Endothelial cell of umbilical vein (primary cell): ENCODE measurements at regions not wholly inside any gene's neighbourhood (a gene's known extent, or its start where the extent isn't known, plus 50 kb on each side); places are given as distances from the start of the nearest gene placed in this dataset.

Experiments
- BruUV-seq: library from RNA; stranded (reverse); fragments of 400-500 nt; replicated peaks from 2 replicates; lab custom pipeline; 2021; lab: Mats Ljungman, UMichigan
- CTCF ChIA-PET: fragments of 300-600, 350-600 bp; sonication (Branson Sonifier 250); formaldehyde crosslinking; loops from one replicate; lab custom pipeline; 2021; ENCODE audit warnings: antibody characterized with exemption, inconsistent platforms; lab: Charles Lee
- POLR2A ChIA-PET: fragments of 300-600, 350-600 bp; sonication (Branson Sonifier 250); formaldehyde crosslinking; loops from one replicate; lab custom pipeline; 2021; ENCODE audit warnings: antibody characterized with exemption, inconsistent platforms; lab: Charles Lee
- DNase-seq: peaks from one replicate; pipeline ENCODE4 v3.0.0-alpha.2; 2011; ENCODE audit warnings: low read depth, low spot score
- FAIRE-seq: peaks from 2 replicates; lab custom pipeline; 2011; peaks lifted over from hg19 to GRCh38; lab: Jason Lieb, UNC
- H2AFZ ChIP-seq: 2 replicates; pipeline ENCODE4 v1.6.0; 2012; ENCODE audit warnings: low read depth, low read length, control low read depth, inconsistent platforms
- H3K27ac ChIP-seq: 2 replicates; pipeline ENCODE4 v1.5.1; 2011; ENCODE audit warnings: low read depth, mild to moderate bottlenecking, control low read depth, low read length, moderate library complexity; ENCODE audit not compliant: insufficient read depth
- H3K27me3 ChIP-seq, 2 experiments: 2 replicates each; pipeline versions ENCODE4 v1.6.0 to v1.6.1; 2011; ENCODE audit warnings: low read length in 2 of 2, mixed read lengths in 1 of 2; ENCODE audit not compliant: control insufficient read depth in 2 of 2, insufficient read depth in 2 of 2
- H3K36me3 ChIP-seq, 2 experiments: 2 replicates in 1 of 2; 3 replicates in 1 of 2; pipeline ENCODE4 v1.5.1; 2011; ENCODE audit warnings: low read length in 2 of 2, mild to moderate bottlenecking in 1 of 2, moderate library complexity in 1 of 2; ENCODE audit not compliant: control insufficient read depth in 2 of 2, insufficient read depth in 2 of 2; ENCODE audit errors: extremely low read depth in 1 of 2
- H3K4me1 ChIP-seq: 3 replicates; pipeline ENCODE4 v1.5.1; 2011; ENCODE audit warnings: mild to moderate bottlenecking, low read length; ENCODE audit not compliant: control insufficient read depth, insufficient read depth; ENCODE audit errors: extremely low read depth
- H3K4me2 ChIP-seq: 2 replicates; pipeline ENCODE4 v1.6.1; 2011; ENCODE audit warnings: low read length, control low read depth, mixed read lengths; ENCODE audit not compliant: insufficient read depth
- H3K4me3 ChIP-seq, 3 experiments: fragments of 200-600 bp in 1 of 3; sonication (generic), shearing (Covaris generic) in 1 of 3; replicated peaks in 1 of 3; 2 replicates each; pipeline ENCODE4 v1.5.1; 2011 to 2016; ENCODE audit warnings: control low read depth in 3 of 3, low read length in 3 of 3, mild to moderate bottlenecking in 2 of 3, inconsistent platforms in 1 of 3, low read depth in 1 of 3, moderate library complexity in 1 of 3; ENCODE audit not compliant: insufficient read depth in 1 of 3
- H3K79me2 ChIP-seq: 2 replicates; pipeline ENCODE4 v1.6.0; 2012; ENCODE audit warnings: low read length, inconsistent platforms; ENCODE audit not compliant: control insufficient read depth, insufficient read depth
- H3K9ac ChIP-seq: replicated peaks from 2 replicates; pipeline ENCODE3; 2011; ENCODE audit warnings: low read length, control low read depth; ENCODE audit not compliant: insufficient read depth; ENCODE audit errors: extremely low read depth
- H3K9me1 ChIP-seq: replicated peaks from 3 replicates; pipeline ENCODE4 v1.6.0; 2011; ENCODE audit warnings: mild to moderate bottlenecking, low read length; ENCODE audit not compliant: control insufficient read depth, insufficient read depth; ENCODE audit errors: extremely low read depth
- H3K9me3 ChIP-seq: replicated peaks from 2 replicates; pipeline ENCODE4 v1.5.1; 2012; ENCODE audit warnings: low read length, inconsistent platforms; ENCODE audit not compliant: control insufficient read depth, insufficient read depth
- H4K20me1 ChIP-seq: replicated peaks from 2 replicates; pipeline ENCODE3; 2011; ENCODE audit warnings: mild to moderate bottlenecking, low read length; ENCODE audit not compliant: control insufficient read depth, insufficient read depth; ENCODE audit errors: extremely low read depth
- CTCF ChIP-seq, 2 donors: IDR thresholded peaks; 1 replicate in 1 of 2; 2 replicates in 1 of 2; pipeline ENCODE4 v1.5.1; 2011; ENCODE audit warnings: low read length in 2 of 2, mild to moderate bottlenecking in 2 of 2, moderate library complexity in 2 of 2, control low read depth in 1 of 2, inconsistent platforms in 1 of 2, low read depth in 1 of 2; ENCODE audit not compliant: insufficient read depth in 1 of 2; ENCODE audit errors: extremely low read depth in 1 of 2
- EZH2 ChIP-seq: IDR thresholded peaks from 2 replicates; pipeline ENCODE4 v1.6.1; 2012; ENCODE audit warnings: borderline replicate concordance, low read depth, mild to moderate bottlenecking, moderate library complexity, low read length, inconsistent platforms; ENCODE audit not compliant: severe bottlenecking
- FOS ChIP-seq: IDR thresholded peaks from 2 replicates; pipeline ENCODE4 v1.6.1; 2011; ENCODE audit warnings: mild to moderate bottlenecking, low read length, moderate library complexity, borderline replicate concordance; ENCODE audit not compliant: insufficient read depth
- GATA2 ChIP-seq: IDR thresholded peaks from 2 replicates; pipeline ENCODE4 v1.7.0; 2011; ENCODE audit warnings: low read depth, mild to moderate bottlenecking, moderate library complexity, mixed read lengths, low read length; ENCODE audit not compliant: insufficient read length, insufficient read depth
- JUN ChIP-seq: IDR thresholded peaks from 2 replicates; pipeline ENCODE4 v1.6.1; 2011; ENCODE audit warnings: borderline replicate concordance, low read depth; ENCODE audit not compliant: insufficient read length, insufficient read depth
- MAX ChIP-seq: IDR thresholded peaks from 2 replicates; pipeline ENCODE4 v1.6.1; 2011; ENCODE audit not compliant: insufficient read depth, insufficient read length
- MYC ChIP-seq: IDR thresholded peaks from one replicate; pipeline ENCODE4 v1.6.1; 2011; ENCODE audit warnings: mild to moderate bottlenecking, low read depth, low read length
- POLR2A ChIP-seq: IDR thresholded peaks from 2 replicates; pipeline ENCODE4 v1.6.1; 2012; ENCODE audit warnings: low read depth, mild to moderate bottlenecking, control low read depth, low read length
- dilution Hi-C: fragments of 300-500 bp; cut with MboI; formaldehyde crosslinking; loops from one replicate; pipeline ENCODE4 v1.15.0; 2019; ENCODE audit warnings: low sequenced_read_pairs; ENCODE audit not compliant: extremely low pct_ligation_motif_present
- intact Hi-C: fragments of 100-400 bp; cut with micrococcal nuclease; formaldehyde crosslinking; loops from one replicate; pipeline ENCODE4 v1.10.0; 2022

- no peak overlapping the region for H3K9ac ChIP-seq
- peaks cover 9% of the 10 kb centered on the region for H3K4me1 ChIP-seq
- no TSS peak for BruUV-seq
- ChIA-PET CTCF (interaction anchor here (1.0 to 1.3 kb wide), 6 partner anchors 10 to 216 kb away, joined by 3 to 4 read pairs (median 3); no protein-coding TSS in a partner anchor), POLR2A (no interaction called here)
- intact Hi-C loops: no loop called here
- H3K79me2 ChIP-seq: no peaks in the 10 kb centered on the region
- dilution Hi-C loops: loop anchor here (25.0 kb wide), 1 partner anchor 209 kb away; no protein-coding TSS in a partner anchor
- H3K36me3 ChIP-seq: no peaks in the 10 kb centered on the region
- H3K4me2 ChIP-seq: no peak overlapping the region
- FAIRE-seq (no peak), DNase-seq (peak; percentile 31)
- H3K9me1 ChIP-seq: no peaks in the 10 kb centered on the region
- H3K27ac ChIP-seq: no peak overlapping the region
- H3K27me3 ChIP-seq: no peaks in the 10 kb centered on the region
- TF ChIP-seq FOS (no peak), MYC (no peak), EZH2 (no peak), CTCF (IDR thresholded peaks at IDR 0.05; ENCODE audit: extremely low read depth in 1 of 2, insufficient read depth in 1 of 2, low read depth in 1 of 2, low read length in 2 of 2) (no peak), MAX (no peak), POLR2A (no peak), GATA2 (peak; percentile 28), JUN (no peak)
- H3K9me3 ChIP-seq: no peaks in the 10 kb centered on the region
- H4K20me1 ChIP-seq: no peaks in the 10 kb centered on the region
- H2AFZ ChIP-seq: no peak overlapping the region
- no peak overlapping the region for H3K4me3 ChIP-seq
Measured at GRCh38 chr6:137728386-137729349, 138.4 kb upstream of the TNFAIP3 start.
